MM.1S (cell line): ENCODE measurements at regions not wholly inside any gene's neighbourhood (a gene's known extent, or its start where the extent isn't known, plus 50 kb on each side); places are given as distances from the start of the nearest gene placed in this dataset.
"Not testable (repeated sequence)": the region's sequence is repeated elsewhere in the genome, so short reads cannot be mapped to it uniquely, and the experiment has no call there.

Source experiments
- DNase-seq: peaks from one replicate; pipeline ENCODE4 v3.0.0-alpha.2; 2015
- H2AFZ ChIP-seq: fragments of 300-600 bp; sonication (generic); 2 replicates; pipeline ENCODE4 v1.6.0; 2016; ENCODE audit warnings: antibody characterized with exemption, low read length
- H3F3A ChIP-seq: fragments of 300-600 bp; sonication (generic); 2 replicates; pipeline ENCODE4 v1.6.1; 2016; ENCODE audit warnings: mild to moderate bottlenecking, antibody characterized with exemption, low read length, moderate library complexity, mixed read lengths; ENCODE audit not compliant: insufficient read depth
- H3K27ac ChIP-seq: fragments of 300-600 bp; sonication (generic); 2 replicates; pipeline ENCODE4 v1.5.1; 2016; ENCODE audit warnings: mild to moderate bottlenecking, low read length
- H3K27me3 ChIP-seq: fragments of 300-600 bp; sonication (generic); replicated peaks from 2 replicates; pipeline ENCODE4 v1.6.0; 2016; ENCODE audit warnings: low read length; ENCODE audit not compliant: insufficient read depth
- H3K36me3 ChIP-seq: fragments of 300-600 bp; sonication (generic); replicated peaks from 2 replicates; pipeline ENCODE4 v1.6.1; 2016; ENCODE audit warnings: mild to moderate bottlenecking, low read length, mixed read lengths; ENCODE audit not compliant: insufficient read depth
- H3K4me1 ChIP-seq: fragments of 300-600 bp; sonication (generic); 2 replicates; pipeline ENCODE4 v1.6.1; 2016; ENCODE audit warnings: low read length, mixed read lengths
- H3K4me2 ChIP-seq: fragments of 300-600 bp; sonication (generic); 2 replicates; pipeline ENCODE4 v1.6.0; 2016; ENCODE audit warnings: low read depth, low read length
- H3K4me3 ChIP-seq: fragments of 300-600 bp; sonication (generic); 2 replicates; pipeline ENCODE4 v1.5.1; 2016; ENCODE audit warnings: low read length, mixed read lengths
- H3K79me2 ChIP-seq: fragments of 300-600 bp; sonication (generic); 2 replicates; pipeline ENCODE4 v1.6.1; 2016; ENCODE audit warnings: mixed run types, low read length, mixed read lengths
- H3K9ac ChIP-seq: fragments of 300-600 bp; sonication (generic); 2 replicates; pipeline ENCODE4 v1.6.1; 2016; ENCODE audit warnings: low read length, mixed read lengths
- H3K9me2 ChIP-seq: fragments of 300-600 bp; sonication (generic); replicated peaks from 2 replicates; pipeline ENCODE4 v1.6.1; 2016; ENCODE audit warnings: mild to moderate bottlenecking, low read length, mixed read lengths; ENCODE audit not compliant: insufficient read depth
- H3K9me3 ChIP-seq: fragments of 300-600 bp; sonication (generic); replicated peaks from 2 replicates; pipeline ENCODE4 v1.6.1; 2016; ENCODE audit warnings: mild to moderate bottlenecking, low read length, mixed read lengths; ENCODE audit not compliant: insufficient read depth
- H4K20me1 ChIP-seq: fragments of 300-600 bp; sonication (generic); 2 replicates; pipeline ENCODE4 v1.6.1; 2016; ENCODE audit warnings: mild to moderate bottlenecking, low read length, moderate library complexity, mixed read lengths; ENCODE audit not compliant: insufficient read depth

GRCh38 chr2:110310988-110311475 lies 98.7 kb upstream of the MTLN start:
- H3K79me2 ChIP-seq, H3K4me3 ChIP-seq, H3K4me1 ChIP-seq, H4K20me1 ChIP-seq, H3K27ac ChIP-seq, H3K9ac ChIP-seq, DNase-seq, H3K9me3 ChIP-seq, H3K4me2 ChIP-seq, H2AFZ ChIP-seq, H3K9me2 ChIP-seq, H3K36me3 ChIP-seq, H3F3A ChIP-seq, H3K27me3 ChIP-seq: not testable (repeated sequence)

- not testable (repeated sequence) for DNase-seq, H3K9me3 ChIP-seq, H3K4me3 ChIP-seq, H3K27ac ChIP-seq, H3K36me3 ChIP-seq, H4K20me1 ChIP-seq, H3K79me2 ChIP-seq, H3F3A ChIP-seq, H3K9ac ChIP-seq, H3K4me2 ChIP-seq, H3K4me1 ChIP-seq, H3K9me2 ChIP-seq, H3K27me3 ChIP-seq, H2AFZ ChIP-seq
These were observed 96.4 kb upstream of the MTLN start for GRCh38 chr2:110308728-110309127.

GRCh38 chr2:110292807-110293206 lies 80.5 kb upstream of the MTLN start:
- not testable (repeated sequence) for H4K20me1 ChIP-seq, H3K36me3 ChIP-seq, H3K79me2 ChIP-seq, H3K9me3 ChIP-seq, H3K9me2 ChIP-seq, H3K4me2 ChIP-seq, H3F3A ChIP-seq, H3K9ac ChIP-seq, H3K4me1 ChIP-seq, H3K4me3 ChIP-seq, H2AFZ ChIP-seq, H3K27ac ChIP-seq, H3K27me3 ChIP-seq, DNase-seq

GRCh38 chr2:110291909-110292579 lies 79.7 kb upstream of the MTLN start:
- H3K9me3 ChIP-seq, H3K4me2 ChIP-seq, DNase-seq, H3F3A ChIP-seq, H4K20me1 ChIP-seq, H3K4me1 ChIP-seq, H2AFZ ChIP-seq, H3K79me2 ChIP-seq, H3K9me2 ChIP-seq, H3K36me3 ChIP-seq, H3K27me3 ChIP-seq, H3K9ac ChIP-seq, H3K4me3 ChIP-seq, H3K27ac ChIP-seq: not testable (repeated sequence)

GRCh38 chr2:110287817-110288216 lies 75.5 kb upstream of the MTLN start:
- H3F3A ChIP-seq, DNase-seq, H2AFZ ChIP-seq, H3K4me1 ChIP-seq, H3K36me3 ChIP-seq, H3K27ac ChIP-seq, H3K9ac ChIP-seq, H3K4me2 ChIP-seq, H3K79me2 ChIP-seq, H3K9me3 ChIP-seq, H3K4me3 ChIP-seq, H4K20me1 ChIP-seq, H3K27me3 ChIP-seq, H3K9me2 ChIP-seq: not testable (repeated sequence)

GRCh38 chr2:110287253-110287652 lies 74.9 kb upstream of the MTLN start:
- DNase-seq, H4K20me1 ChIP-seq, H3F3A ChIP-seq, H3K9me3 ChIP-seq, H3K9ac ChIP-seq, H3K27ac ChIP-seq, H3K4me2 ChIP-seq, H3K79me2 ChIP-seq, H3K9me2 ChIP-seq, H3K4me1 ChIP-seq, H3K36me3 ChIP-seq, H3K4me3 ChIP-seq, H2AFZ ChIP-seq, H3K27me3 ChIP-seq: not testable (repeated sequence)

- H3K79me2 ChIP-seq, H3K36me3 ChIP-seq, H4K20me1 ChIP-seq, H3K4me1 ChIP-seq, H3K27me3 ChIP-seq, H3K4me3 ChIP-seq, H3K27ac ChIP-seq, H3K9ac ChIP-seq, H2AFZ ChIP-seq, H3K9me2 ChIP-seq, DNase-seq, H3K9me3 ChIP-seq, H3K4me2 ChIP-seq, H3F3A ChIP-seq: not testable (repeated sequence)
These were observed 72.7 kb upstream of the MTLN start for GRCh38 chr2:110285002-110285401.

GRCh38 chr2:110280804-110281203 lies 68.5 kb upstream of the MTLN start:
- not testable (repeated sequence) for H2AFZ ChIP-seq, H3K9me2 ChIP-seq, DNase-seq, H3K9ac ChIP-seq, H3K4me1 ChIP-seq, H3K27me3 ChIP-seq, H4K20me1 ChIP-seq, H3K4me3 ChIP-seq, H3K4me2 ChIP-seq, H3K9me3 ChIP-seq, H3K79me2 ChIP-seq, H3K27ac ChIP-seq, H3F3A ChIP-seq, H3K36me3 ChIP-seq
